ENCODE measurements at regions not wholly inside any gene's neighbourhood (a gene's known extent, or its start where the extent isn't known, plus 50 kb on each side); places are given as distances from the start of the nearest gene placed in this dataset.

DNA sequence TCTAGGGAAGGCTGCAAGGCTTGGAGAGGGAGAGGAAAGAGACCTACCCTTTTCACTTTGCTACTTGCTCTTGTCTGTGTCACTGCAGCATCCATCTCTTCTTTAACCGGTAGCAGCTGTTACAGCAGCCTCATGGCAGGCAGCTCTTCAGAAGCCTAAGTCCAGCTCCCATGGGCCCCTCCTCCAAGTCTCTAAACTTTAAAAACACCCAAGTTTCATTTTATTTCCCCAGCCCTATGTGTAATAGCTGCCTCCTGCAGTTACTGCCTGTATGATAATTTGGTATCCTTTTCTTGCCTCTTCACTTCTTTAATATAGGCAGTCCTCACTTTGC, 313.1 kb upstream of the PIK3R1 start:
- no peaks in the 10 kb centered on the region for H3K27me3 ChIP-seq
- WGBS, 5 donors = 81 to 100% (median 96%) methylated on average over 1 of the region's 1 CpG
- no peak for DNase-seq
- H3K4me1 ChIP-seq = no peaks in the 10 kb centered on the region
- no peaks in the 10 kb centered on the region for H3K9me3 ChIP-seq
- no peaks in the 10 kb centered on the region for H3K36me3 ChIP-seq
- H3K4me3 ChIP-seq = no peak overlapping the region
- intact Hi-C loops (cut with DNase I; ENCODE audit: low total_unique reads) = no loop called here
- TF ChIP-seq POLR2A (IDR thresholded peaks at IDR 0.05) = no peak
- no peak for TF ChIP-seq POLR2AphosphoS5 (IDR thresholded peaks at IDR 0.05)
- TF ChIP-seq, protein P1, sequence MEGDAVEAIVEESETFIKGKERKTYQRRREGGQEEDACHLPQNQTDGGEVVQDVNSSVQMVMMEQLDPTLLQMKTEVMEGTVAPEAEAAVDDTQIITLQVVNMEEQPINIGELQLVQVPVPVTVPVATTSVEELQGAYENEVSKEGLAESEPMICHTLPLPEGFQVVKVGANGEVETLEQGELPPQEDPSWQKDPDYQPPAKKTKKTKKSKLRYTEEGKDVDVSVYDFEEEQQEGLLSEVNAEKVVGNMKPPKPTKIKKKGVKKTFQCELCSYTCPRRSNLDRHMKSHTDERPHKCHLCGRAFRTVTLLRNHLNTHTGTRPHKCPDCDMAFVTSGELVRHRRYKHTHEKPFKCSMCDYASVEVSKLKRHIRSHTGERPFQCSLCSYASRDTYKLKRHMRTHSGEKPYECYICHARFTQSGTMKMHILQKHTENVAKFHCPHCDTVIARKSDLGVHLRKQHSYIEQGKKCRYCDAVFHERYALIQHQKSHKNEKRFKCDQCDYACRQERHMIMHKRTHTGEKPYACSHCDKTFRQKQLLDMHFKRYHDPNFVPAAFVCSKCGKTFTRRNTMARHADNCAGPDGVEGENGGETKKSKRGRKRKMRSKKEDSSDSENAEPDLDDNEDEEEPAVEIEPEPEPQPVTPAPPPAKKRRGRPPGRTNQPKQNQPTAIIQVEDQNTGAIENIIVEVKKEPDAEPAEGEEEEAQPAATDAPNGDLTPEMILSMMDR (IDR thresholded peaks at IDR 0.05) = no peak
- TF ChIP-seq EP300 (IDR thresholded peaks at IDR 0.05) = no peak
- no peak overlapping the region for H3K27ac ChIP-seq

DNA sequence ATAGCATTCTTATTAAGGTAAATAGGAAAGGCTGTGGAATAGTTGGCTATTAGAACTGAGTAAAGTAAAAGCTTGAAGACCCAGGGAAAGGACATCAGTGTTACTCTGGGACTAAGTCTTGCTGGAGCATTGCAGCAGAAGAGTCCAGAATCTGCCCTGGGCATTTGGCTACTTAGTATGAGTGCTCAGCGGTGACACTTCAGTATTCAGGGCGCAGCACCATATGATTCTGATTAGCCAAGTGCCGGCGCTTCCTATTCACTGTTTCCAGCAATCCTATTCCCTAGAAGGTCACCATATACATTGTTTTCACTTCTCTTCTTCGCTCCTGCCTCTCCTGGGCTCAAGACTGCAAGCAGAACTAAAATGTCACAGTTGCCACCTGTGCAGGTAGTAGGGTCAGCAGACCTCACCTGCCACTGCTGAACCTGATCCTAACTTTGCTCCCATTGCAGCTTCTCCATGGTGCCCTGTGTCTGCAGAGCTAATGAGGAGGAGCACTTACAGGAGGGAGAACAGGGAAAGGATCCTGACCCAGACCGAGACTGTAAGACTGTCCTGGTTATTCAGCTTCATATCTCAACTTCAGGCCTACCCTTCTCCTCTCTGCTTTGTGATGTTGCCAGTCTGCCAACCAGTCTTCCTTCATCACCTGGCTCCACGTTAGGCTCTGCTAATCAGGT, 313.6 kb upstream of the PIK3R1 start:
- H3K9me3 ChIP-seq = no peaks in the 10 kb centered on the region
- WGBS, 5 donors = 88 to 97% (median 90%) methylated on average over 7 of the region's 7 CpGs
- no peak for DNase-seq
- TF ChIP-seq POLR2A (IDR thresholded peaks at IDR 0.05) (no peak), POLR2AphosphoS5 (IDR thresholded peaks at IDR 0.05) (no peak), EP300 (IDR thresholded peaks at IDR 0.05) (no peak)
- TF ChIP-seq, protein P1 (IDR thresholded peaks at IDR 0.05) = no peak
- H3K36me3 ChIP-seq = no peaks in the 10 kb centered on the region
- H3K27ac ChIP-seq = no peak overlapping the region
- H3K4me3 ChIP-seq = no peak overlapping the region
- intact Hi-C loops (cut with DNase I; ENCODE audit: low total_unique reads) = no loop called here
- H3K4me1 ChIP-seq = no peaks in the 10 kb centered on the region
- H3K27me3 ChIP-seq = no peaks in the 10 kb centered on the region

DNA sequence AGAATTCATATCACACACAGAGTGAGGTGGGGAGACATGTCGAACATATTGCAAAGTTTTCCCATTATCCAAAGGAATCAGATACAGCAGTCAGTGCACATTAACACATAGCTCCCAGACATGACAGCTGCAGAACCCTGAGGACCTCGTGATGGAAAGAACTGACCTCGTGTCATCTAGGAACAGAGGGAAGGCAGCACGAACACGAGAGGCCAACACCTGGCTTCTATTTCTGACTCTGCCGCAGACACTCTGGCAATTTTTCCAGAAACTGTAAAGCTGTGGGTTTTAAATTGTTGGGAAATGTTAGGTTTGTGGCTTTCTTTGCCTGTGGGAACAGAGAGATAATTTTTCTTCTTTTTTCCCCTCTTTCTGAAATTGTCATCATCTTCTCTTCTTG, 315.0 kb upstream of the PIK3R1 start:
- DNase-seq = no peak
- WGBS, 5 donors = 79 to 96% (median 87%) methylated on average over 6 of the region's 6 CpGs

DNA sequence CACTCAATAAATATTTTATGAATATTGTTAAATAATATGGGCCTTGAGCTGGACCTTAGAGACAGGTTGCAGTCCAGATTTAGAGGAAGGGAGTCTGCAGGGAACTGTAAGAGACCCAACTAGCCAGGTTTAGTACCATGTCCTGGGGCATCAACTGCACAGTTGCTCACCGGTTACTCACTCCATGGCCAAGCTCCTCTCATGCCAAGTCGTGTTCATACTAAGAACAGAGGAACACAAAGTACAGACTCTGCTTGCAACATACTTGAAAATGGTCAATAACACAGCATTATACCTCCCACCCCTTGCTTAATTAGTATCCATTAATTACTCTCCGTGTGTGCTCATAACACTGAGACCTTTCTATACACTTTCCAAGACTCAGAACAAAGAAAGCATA, 317.6 kb upstream of the PIK3R1 start:
- H3K36me3 ChIP-seq = no peaks in the 10 kb centered on the region
- H3K4me3 ChIP-seq = no peak overlapping the region
- intact Hi-C loops (cut with DNase I; ENCODE audit: low total_unique reads) = no loop called here
- DNase-seq = no peak
- H3K4me1 ChIP-seq = no peaks in the 10 kb centered on the region
- H3K27me3 ChIP-seq = no peaks in the 10 kb centered on the region
- 86 to 94% (median 88%) methylated on average over 3 of the region's 3 CpGs for WGBS, 5 donors
- H3K27ac ChIP-seq = no peak overlapping the region
- no peaks in the 10 kb centered on the region for H3K9me3 ChIP-seq
- no peak for TF ChIP-seq EP300 (IDR thresholded peaks at IDR 0.05)
- TF ChIP-seq POLR2AphosphoS5 (IDR thresholded peaks at IDR 0.05) = no peak
- TF ChIP-seq, protein P1 (IDR thresholded peaks at IDR 0.05) = no peak
- TF ChIP-seq POLR2A (IDR thresholded peaks at IDR 0.05) = no peak

More for the DNA sequence above, 315.0 kb upstream of the PIK3R1 start:
- TF ChIP-seq EP300 (IDR thresholded peaks at IDR 0.05) (no peak), POLR2A (IDR thresholded peaks at IDR 0.05) (no peak), POLR2AphosphoS5 (IDR thresholded peaks at IDR 0.05) (no peak)
- TF ChIP-seq, protein P1 (IDR thresholded peaks at IDR 0.05) = no peak
- no peak overlapping the region for H3K4me3 ChIP-seq
- no peaks in the 10 kb centered on the region for H3K4me1 ChIP-seq
- intact Hi-C loops (cut with DNase I; ENCODE audit: low total_unique reads) = no loop called here
- no peak overlapping the region for H3K27ac ChIP-seq
- no peaks in the 10 kb centered on the region for H3K36me3 ChIP-seq
- no peaks in the 10 kb centered on the region for H3K9me3 ChIP-seq
- H3K27me3 ChIP-seq = no peaks in the 10 kb centered on the region

Measured in stomach (tissue), 8 donors.